ENCODE measurements at regions not wholly inside any gene's neighbourhood (a gene's known extent, or its start where the extent isn't known, plus 50 kb on each side); places are given as distances from the start of the nearest gene placed in this dataset.

DNA sequence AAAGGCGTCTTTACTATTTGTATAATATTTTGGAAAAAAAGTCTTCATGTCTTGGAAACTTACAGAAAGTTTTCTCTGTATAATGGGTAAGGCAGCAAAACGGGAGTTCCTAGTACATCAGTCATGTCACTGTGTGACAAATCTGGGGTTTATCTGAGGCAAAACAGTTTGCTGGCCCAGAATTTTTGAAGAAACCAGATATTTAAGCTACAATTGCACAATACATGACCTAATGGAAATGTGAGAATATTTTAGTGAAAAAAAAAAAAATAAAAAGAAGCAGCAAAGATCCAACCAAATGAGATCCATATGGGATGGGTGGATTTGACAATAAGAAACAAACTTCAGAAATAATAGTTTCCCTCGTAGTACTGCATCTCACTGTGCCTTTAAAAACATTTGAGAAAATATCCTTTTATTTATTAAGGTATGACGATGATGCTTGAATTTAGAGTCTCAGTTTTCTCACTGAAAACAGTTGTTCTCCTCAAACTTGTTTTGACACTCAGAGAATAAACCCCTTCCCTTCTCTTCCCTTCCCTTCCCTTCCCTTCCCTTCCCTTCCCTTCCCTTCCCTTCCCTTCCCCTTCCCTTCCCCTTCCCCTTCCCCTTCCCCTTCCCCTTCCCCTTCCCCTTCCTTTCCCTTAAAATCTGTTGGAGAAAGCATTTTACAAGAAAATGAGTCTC, 180.5 kb upstream of the TUT7 start:
- Histone ChIP-seq H3K4me3 (ENCODE audit: low read depth, low read length) (no peak overlapping the region), H3K27ac (no peak overlapping the region), H3K36me3 (replicated peaks) (no peaks in the 10 kb centered on the region), H3K27me3 (replicated peaks) (no peaks in the 10 kb centered on the region)
- in situ Hi-C loops (cut with HindIII; ENCODE audit: low pct_ligation_motif_present, low sequenced_read_pairs) = no loop called here
- no peak for DNase-seq
- TF ChIP-seq, protein P1, sequence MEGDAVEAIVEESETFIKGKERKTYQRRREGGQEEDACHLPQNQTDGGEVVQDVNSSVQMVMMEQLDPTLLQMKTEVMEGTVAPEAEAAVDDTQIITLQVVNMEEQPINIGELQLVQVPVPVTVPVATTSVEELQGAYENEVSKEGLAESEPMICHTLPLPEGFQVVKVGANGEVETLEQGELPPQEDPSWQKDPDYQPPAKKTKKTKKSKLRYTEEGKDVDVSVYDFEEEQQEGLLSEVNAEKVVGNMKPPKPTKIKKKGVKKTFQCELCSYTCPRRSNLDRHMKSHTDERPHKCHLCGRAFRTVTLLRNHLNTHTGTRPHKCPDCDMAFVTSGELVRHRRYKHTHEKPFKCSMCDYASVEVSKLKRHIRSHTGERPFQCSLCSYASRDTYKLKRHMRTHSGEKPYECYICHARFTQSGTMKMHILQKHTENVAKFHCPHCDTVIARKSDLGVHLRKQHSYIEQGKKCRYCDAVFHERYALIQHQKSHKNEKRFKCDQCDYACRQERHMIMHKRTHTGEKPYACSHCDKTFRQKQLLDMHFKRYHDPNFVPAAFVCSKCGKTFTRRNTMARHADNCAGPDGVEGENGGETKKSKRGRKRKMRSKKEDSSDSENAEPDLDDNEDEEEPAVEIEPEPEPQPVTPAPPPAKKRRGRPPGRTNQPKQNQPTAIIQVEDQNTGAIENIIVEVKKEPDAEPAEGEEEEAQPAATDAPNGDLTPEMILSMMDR (IDR thresholded peaks at IDR 0.05; ENCODE audit: low read depth, low read length, missing control alignments) = no peak

DNA sequence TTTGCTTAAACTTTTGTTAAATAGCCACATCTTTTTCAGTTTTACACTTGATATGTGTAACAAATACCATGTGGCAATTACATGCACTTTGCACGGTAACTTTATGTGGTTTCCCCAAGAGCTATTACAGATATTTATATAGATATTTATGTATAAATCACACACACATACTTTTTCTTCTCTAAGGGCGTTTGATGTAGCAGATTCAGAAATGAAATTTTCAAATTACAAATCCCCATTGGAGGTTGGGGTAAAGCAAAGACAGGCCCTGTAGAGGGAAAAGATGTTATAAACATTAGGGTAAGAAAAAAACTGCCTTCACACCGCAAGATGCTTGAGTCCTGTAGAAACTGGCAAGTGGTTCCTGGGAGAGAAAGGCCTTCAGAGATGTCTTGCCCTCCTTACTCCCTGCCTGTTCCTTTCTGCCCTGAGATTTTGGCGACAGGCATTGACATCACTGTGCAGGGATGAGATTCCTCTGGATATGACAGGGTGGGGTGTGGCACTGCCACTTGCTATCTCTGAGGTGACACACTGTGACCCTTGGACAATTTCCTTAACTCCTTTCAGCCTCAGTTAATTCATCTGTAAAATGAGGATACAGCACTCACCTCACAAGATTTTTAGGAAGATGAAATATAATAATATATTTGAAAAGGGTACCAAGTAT, 177.9 kb upstream of the TUT7 start:
- Histone ChIP-seq H3K27me3 (replicated peaks) (no peaks in the 10 kb centered on the region), H3K27ac (no peak overlapping the region), H3K4me3 (ENCODE audit: low read depth, low read length) (no peak overlapping the region), H3K36me3 (replicated peaks) (no peaks in the 10 kb centered on the region)
- no peak for DNase-seq
- in situ Hi-C loops (cut with HindIII; ENCODE audit: low pct_ligation_motif_present, low sequenced_read_pairs) = no loop called here
- TF ChIP-seq, protein P1 (IDR thresholded peaks at IDR 0.05; ENCODE audit: low read depth, low read length, missing control alignments) = no peak

DNA sequence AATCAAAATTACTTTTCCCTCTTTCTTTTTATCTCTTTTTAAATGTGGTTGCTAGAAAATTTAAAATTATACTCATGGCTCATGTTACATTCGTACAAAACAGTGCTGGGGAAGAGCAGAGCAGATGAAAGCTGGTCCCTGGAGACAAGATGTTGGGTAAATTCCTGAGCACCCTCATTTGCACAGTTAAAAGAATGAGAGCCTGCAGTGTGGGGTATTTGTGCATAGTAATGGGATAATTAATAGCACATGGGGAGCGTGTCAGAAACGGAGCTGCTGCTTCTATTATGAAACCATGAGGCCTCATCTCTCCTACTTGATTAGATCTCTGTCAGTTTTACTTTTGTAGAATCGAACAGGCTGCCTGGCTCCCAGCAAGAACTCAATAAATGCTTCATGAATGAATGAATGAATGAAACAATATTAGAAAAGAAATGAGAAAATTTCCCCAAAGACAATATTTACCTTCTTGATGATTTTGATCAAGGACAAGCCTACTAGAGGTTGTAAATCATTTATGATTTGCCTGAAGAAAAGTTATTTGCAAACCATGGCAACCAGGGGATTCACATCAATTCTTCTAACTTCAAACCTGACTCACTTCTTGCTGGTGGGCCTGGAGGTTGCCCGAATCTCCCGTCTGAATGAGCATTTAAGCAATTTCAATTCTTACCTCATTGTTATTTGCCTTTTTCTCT, 177.2 kb upstream of the TUT7 start:
- Histone ChIP-seq H3K27ac (no peak overlapping the region), H3K36me3 (replicated peaks) (no peaks in the 10 kb centered on the region), H3K4me3 (ENCODE audit: low read depth, low read length) (no peak overlapping the region), H3K27me3 (replicated peaks) (no peaks in the 10 kb centered on the region)
- TF ChIP-seq, protein P1 (IDR thresholded peaks at IDR 0.05; ENCODE audit: low read depth, low read length, missing control alignments) = no peak
- no peak for DNase-seq
- in situ Hi-C loops (cut with HindIII; ENCODE audit: low pct_ligation_motif_present, low sequenced_read_pairs) = no loop called here

DNA sequence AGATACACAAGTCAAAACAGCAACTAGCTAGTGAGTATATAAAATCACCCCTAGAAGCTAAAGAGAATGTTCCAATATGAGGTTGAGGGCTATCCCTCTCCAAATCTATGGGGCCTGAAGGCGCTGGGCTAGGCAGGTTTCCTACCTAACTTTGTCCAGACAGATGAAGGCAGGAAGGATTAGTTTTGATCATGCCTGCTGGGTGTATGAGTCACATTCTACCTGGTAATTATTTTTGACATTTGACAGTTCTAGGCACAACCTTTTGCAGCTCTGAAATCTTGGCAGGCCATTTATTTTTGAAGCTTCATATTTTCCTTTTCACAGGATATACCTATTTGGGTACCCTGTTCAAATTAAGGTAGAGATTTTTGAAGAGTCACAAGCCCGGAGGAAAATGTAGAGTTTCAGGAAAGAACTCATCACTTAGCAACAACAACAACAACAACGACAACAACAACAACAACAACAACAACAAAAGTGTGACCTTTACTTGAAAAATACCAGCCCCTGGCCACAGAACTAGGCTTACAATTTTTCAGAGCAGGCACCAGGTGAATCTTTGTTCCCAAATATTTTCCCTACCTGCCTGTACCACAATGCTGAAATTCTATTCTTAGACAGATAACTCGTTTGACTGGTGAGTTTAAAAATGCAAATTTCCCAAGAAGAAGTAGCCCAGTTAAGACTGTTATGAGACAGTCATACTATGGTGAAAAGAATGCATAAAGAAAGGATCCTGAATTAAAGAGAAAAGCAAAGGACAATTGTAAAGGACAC, 175.5 kb upstream of the TUT7 start:
- TF ChIP-seq, protein P1 (IDR thresholded peaks at IDR 0.05; ENCODE audit: low read depth, low read length, missing control alignments) = no peak
- H3K27ac ChIP-seq = no peak overlapping the region
- in situ Hi-C loops (cut with HindIII; ENCODE audit: low pct_ligation_motif_present, low sequenced_read_pairs) = no loop called here
- no peak for DNase-seq
- no peak overlapping the region for H3K4me3 ChIP-seq (ENCODE audit: low read depth, low read length)
- no peaks in the 10 kb centered on the region for H3K27me3 ChIP-seq (replicated peaks)
- no peaks in the 10 kb centered on the region for H3K36me3 ChIP-seq (replicated peaks)

DNA sequence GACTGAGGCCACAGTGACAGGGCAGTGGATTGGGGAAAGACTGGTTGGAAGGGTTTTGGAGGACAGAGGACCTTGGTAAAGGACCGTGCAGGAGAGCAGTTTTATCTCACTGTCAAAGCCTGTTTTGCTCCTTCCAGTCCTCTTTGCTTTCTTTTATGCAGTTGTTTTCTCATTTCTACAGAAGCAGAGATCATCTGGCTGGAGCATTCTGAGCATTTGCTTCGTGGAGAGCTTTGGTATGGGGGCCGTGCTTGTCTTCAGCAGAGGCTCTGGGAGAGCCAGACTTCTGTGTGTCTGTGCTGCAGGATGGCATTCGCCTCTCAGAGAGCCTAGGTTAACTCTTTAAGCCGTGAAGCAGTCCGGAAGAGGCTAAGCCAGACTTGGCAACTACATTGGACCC, 171.8 kb upstream of the TUT7 start:
- in situ Hi-C loops (cut with HindIII; ENCODE audit: low pct_ligation_motif_present, low sequenced_read_pairs) = no loop called here
- no peak overlapping the region for H3K27ac ChIP-seq
- H3K27me3 ChIP-seq (replicated peaks) = no peaks in the 10 kb centered on the region
- no peak for DNase-seq
- no peak overlapping the region for H3K4me3 ChIP-seq (ENCODE audit: low read depth, low read length)
- TF ChIP-seq, protein P1 (IDR thresholded peaks at IDR 0.05; ENCODE audit: low read depth, low read length, missing control alignments) = no peak
- no peaks in the 10 kb centered on the region for H3K36me3 ChIP-seq (replicated peaks)
